GM18870 (cell line): ENCODE measurements at regions not wholly inside any gene's neighbourhood (a gene's known extent, or its start where the extent isn't known, plus 50 kb on each side); places are given as distances from the start of the nearest gene placed in this dataset.
A peak's percentile ranks its signal among the peaks of the same experiment; 100 is the strongest.

Experiments used
- ATAC-seq: cut with Tn5 transposase; IDR thresholded peaks from one replicate; pipeline ENCODE4 v1.9.1; 2021; ENCODE audit warnings: moderate library complexity; ENCODE audit not compliant: unreplicated experiment

DNA sequence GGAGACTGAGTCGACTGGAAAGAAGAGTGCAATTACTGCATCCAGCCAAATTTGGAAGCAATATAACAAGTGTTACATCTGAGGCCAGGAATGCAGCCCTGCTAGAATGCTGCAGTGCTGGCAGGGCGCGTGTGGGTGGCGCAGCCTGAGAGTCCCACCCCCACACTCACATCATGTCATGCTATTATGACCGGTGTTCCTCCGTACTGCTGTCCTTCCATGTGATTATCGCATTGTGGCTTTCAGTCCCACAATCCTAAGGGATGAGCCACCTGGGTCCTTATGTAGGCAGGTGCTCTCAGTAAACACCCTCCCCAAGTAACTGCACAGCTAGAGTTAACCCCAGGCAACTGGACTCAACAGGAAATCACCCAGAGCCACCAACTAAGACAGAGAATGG is 122.6 kb upstream of the CPEB2 start:
- ATAC-seq, result no peak

DNA sequence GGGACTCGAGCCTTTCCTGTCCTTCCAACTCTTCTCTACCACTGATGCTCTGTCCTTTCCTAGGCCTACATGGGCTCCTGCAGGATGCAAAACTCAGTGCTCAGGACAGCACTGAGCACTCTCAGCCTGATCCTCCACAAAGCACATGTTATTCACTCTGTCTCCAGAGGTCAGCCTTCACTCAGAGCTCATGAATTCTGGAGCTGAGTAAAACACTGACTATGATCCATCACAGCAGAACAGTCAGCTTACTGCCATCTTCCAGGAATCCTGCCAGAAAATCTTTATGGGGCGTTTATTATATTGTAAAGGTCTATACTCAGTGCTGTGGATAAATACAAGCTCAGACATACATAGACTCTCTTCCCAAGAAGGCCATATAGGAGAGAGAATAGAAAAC is 121.5 kb upstream of the CPEB2 start:
- ATAC-seq, result no peak

DNA sequence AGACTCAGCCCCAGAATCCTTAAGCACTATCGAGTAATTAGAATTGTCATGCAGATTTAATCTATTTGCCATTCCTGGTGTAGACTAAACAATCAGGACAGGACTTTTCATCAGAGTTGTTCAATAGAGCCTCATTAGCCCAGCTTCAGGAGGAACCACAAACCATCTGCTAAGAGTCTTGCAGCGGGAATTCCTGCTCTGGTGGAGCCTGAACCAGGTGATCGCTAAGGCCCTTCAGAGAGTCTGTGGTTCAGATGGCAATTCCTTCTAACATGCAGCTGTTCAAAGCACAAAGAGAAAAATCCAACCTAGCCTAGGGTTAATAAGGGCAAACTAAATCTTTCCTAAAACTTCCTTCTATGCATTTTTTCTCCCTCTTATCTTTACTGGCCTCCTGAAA is 119.1 kb upstream of the CPEB2 start:
- no peak for ATAC-seq

GRCh38 chr4:14883661-14884060 is 118.6 kb upstream of the CPEB2 start:
- ATAC-seq, result no peak

DNA sequence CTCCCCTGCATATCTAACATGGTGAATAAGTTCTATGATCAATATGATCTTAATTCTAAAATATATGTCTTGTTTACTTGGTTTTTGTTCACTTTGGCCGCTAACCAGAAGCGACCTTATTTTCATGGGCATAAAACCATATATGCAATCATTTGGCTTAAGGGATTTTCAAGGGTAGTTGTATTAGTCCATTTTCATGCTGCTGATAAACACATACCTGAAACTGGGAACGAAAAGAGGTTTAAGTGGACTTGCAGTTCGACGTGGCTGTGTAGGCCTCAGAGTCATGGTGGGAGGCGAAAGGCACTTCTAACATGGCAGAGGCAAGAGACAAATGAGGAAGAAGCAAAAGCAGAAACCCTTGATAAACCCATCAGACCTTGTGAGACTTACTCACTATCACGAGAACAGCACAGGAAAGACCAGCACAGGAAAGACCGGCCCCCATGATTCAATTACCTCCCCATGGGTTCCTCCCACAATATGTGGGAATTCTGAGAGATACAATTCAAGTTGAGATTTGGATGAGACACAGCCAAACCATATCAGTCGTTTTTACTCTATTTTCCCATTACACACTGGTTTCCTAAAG is 114.3 kb upstream of the CPEB2 start:
- no peak for ATAC-seq

DNA sequence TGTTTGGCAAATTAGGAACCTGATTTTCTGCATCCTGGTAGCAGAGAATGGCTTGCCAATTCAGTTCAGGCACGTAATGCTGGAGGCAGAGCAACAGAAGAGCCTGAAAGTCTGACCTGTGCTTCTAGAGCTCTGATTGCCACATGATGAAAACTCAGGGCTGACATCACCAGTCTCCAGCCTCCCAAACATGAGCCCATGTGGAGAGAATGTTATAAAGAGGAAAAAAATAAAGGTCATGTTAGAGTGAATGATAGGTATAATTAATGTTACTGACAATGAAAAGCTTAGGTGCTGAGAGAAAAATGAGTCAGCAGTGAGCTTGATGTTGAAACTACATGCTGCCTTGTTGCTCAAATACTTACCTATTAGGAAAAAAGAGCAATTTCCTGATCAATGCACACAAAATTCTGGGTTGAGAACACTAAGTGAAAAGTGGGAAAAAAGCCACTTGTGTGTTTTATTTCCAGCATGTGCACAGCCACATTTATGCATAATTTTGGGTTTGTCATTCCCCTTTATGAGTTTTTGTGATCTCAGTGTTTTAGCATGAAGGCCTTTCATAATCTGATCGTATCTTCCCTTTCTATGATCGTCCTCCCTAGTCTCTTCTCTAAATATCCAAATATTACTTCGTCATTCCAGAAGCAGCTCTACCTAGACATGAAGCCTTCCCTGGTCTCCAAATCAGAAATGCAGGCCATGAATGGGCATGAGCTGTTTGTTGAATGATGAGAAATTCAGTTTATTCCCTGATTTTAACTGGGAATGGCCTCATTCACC is 113.3 kb upstream of the CPEB2 start:
- no peak for ATAC-seq

GRCh38 chr4:14892563-14892962 is 109.7 kb upstream of the CPEB2 start:
- no peak for ATAC-seq

DNA sequence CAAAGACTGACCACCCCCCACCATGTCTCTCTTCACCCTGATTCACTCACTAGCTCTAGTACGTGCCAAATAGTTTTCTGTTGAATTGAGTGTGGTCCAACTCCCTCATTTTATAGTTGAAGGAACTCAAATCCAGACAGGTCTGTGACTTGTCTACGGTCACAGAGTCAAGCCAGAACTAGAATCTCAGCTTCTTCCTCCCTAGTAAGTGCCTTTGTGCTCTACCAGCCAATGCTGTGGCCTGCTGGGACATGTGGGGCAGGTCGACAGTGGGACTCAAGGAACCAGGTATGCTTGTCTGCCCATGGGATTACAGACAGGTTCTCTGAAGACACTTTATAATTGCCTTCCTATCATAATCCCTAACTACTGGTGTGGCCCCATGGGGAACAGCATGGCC is 108.6 kb upstream of the CPEB2 start:
- ATAC-seq, result no peak

DNA sequence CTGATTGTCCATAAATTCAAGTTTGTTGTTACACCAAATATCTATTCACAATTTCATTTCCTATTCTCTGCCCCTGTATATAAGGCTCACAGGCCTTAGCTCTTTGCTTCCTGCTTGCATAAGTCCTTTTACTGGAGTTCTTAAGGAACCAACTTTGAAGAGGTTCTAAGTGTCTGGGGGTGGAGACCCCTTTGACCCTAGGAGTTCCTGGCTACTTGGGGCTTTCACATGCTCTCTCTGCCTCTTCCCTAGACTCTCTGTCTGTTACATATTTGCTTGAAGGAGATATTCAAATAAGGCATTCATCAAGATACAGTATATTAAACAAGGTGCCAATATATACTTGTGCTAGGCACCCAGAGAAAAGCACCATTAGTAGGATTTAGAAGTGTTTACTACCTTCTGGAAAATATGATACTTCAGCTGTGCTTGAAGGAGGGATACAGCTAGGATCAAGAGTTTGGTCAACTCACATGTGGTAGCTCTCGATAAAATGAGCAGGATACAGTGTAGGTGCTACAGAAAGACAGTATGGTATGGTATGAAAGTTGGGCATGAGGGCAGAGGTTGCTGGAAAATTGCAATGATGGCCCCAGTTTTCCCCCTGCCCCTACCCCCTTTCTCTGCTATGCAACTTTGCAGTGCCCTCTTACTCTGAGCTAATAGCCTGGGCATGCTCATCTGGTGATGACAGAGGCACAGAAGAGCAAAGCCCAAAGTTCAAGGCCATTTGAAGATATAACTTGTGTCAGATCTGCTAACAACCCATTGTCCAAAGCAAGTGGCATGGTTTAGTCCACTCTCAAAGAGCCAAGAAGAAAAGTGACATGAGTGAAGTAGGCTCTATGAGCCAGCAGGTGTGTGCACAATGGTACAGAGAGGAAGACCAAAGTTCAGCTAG is 107.6 kb upstream of the CPEB2 start:
- ATAC-seq, result no peak

GRCh38 chr4:14896656-14897175 is 105.6 kb upstream of the CPEB2 start:
- no peak for ATAC-seq

DNA sequence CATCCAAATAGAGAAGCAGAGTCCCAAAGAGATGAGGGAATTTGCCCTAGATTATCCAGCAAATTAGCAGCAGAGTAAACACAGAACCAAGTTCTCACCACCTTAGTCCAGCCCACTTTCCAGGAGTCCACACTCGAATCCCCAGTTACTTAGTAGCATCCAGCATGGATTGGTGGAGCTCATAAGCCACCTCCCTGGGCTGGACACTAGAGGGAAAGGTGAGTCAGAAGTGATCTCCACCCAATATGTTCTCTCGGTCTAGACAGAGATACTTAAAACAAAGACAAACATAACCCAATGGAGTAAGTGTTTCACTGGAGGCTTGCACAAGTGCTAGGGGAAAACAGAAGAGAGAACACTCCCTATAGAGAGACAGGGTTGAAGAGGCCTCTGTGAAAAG is 105.1 kb upstream of the CPEB2 start:
- no peak for ATAC-seq

DNA sequence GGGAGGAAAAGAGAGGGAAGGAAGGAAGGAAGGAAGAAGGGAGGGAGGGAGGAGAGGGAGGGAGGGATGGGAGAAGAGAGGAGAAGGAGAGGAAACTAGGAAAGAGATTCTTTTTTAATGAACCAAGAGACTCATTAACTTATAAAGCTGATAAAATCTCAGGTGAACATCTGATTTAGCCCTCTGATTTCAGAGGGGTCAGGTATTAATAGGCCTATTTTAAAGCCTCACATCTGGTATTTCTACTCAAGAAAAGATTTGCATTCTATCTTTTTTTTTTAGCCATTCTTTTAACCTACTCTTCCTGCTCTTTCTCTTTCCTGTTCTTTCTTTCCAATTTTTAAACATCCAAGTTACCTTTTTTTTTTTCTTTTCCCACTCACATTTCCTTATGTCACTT is 103.3 kb upstream of the CPEB2 start:
- ATAC-seq, result no peak

DNA sequence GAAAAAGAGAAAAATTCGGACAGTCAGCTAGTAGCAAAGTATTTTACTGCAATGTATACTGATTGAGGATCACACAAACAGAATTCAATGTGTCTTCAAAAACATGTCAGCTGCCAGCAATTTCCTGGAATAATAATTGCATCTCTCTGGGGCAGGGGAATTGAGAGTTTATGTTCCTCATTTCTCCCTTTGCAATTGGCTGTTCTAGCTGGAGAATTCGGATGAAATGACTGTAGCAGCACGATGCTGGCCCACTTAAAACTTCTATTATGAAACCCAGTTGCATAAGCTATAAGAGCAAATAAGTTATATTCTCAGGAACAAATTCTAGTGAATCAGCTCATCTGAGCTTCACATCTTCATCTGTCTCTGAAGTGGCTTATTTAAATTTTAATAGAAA is 99.9 kb upstream of the CPEB2 start:
- ATAC-seq, result no peak

- no peak for ATAC-seq
Measured at GRCh38 chr4:14903321-14903720, 99.0 kb upstream of the CPEB2 start.

- no peak for ATAC-seq
Measured at GRCh38 chr4:14906805-14907204, 95.5 kb upstream of the CPEB2 start.

DNA sequence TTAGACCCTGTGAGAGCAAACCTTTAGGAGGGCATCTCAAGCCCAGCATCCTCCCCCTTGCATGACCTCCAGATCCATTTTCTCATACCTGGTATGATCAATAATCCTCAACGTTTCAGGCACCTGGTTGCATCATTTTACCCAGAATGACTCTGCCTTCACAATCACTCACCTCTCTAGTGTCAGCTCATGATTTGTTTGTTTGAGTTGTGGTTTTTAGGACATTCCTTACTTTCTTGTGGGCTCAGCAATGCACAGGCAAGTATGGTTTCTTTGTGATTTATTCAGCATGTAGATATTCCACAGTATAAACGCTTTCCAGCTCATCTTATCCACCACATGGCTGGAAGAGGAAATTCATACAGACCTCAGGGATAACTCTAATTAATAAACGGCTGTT is 93.6 kb upstream of the CPEB2 start:
- ATAC-seq, result no peak

GRCh38 chr4:14910411-14910810 is 91.9 kb upstream of the CPEB2 start:
- no peak for ATAC-seq

DNA sequence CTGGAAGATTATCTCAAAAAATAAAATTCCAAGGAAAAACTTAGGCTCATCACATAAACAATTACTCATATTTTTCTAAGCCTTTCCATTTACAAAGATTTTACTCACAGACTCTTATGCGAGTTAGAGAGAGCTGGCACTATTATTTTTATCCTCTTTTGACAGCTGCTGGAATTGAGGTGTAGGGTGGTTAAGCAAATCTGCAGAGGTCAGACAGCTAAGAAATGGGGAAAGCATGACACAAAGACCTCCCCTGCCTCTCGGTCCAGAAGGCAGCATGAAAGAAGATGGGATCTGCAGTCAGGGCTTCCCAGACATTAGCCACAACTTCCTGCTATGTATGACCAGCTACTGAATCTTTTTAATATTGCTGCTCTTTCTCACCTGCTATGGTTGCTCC is 89.9 kb upstream of the CPEB2 start:
- ATAC-seq, result no peak

GRCh38 chr4:14915018-14915417 is 87.3 kb upstream of the CPEB2 start:
- no peak for ATAC-seq

- ATAC-seq, result peak; percentile 73
Measured at GRCh38 chr4:14916554-14917297, 85.6 kb upstream of the CPEB2 start.

- ATAC-seq, result no peak
Measured at GRCh38 chr4:14917298-14917633, 85.0 kb upstream of the CPEB2 start.
